Fibroblast of lung (primary cell): ENCODE measurements at regions not wholly inside any gene's neighbourhood (a gene's known extent, or its start where the extent isn't known, plus 50 kb on each side); places are given as distances from the start of the nearest gene placed in this dataset.

Experiments used
- DNase-seq, 2 donors: peaks; one replicate each; pipeline versions ENCODE4 v3.0.0 to v3.0.0-alpha.2; 2010; ENCODE audit warnings: low read depth in 2 of 2
- H2AFZ ChIP-seq: 2 replicates; pipeline ENCODE4 v1.5.1; 2012; ENCODE audit warnings: low read length, control low read depth, inconsistent platforms
- H3K27ac ChIP-seq: 2 replicates; pipeline ENCODE4 v1.5.1; 2011; ENCODE audit warnings: low read length, control low read depth; ENCODE audit not compliant: insufficient read depth
- H3K27me3 ChIP-seq: 2 replicates; pipeline ENCODE4 v1.5.1; 2011; ENCODE audit warnings: mild to moderate bottlenecking, low read length; ENCODE audit not compliant: control insufficient read depth, insufficient read depth
- H3K36me3 ChIP-seq: 2 replicates; pipeline ENCODE4 v1.5.1; 2011; ENCODE audit warnings: low read length; ENCODE audit not compliant: control insufficient read depth, insufficient read depth
- H3K4me1 ChIP-seq: 2 replicates; pipeline ENCODE4 v1.5.1; 2011; ENCODE audit warnings: low read length; ENCODE audit not compliant: control insufficient read depth, insufficient read depth; ENCODE audit errors: extremely low read depth
- H3K4me2 ChIP-seq: 2 replicates; pipeline ENCODE4 v1.5.1; 2011; ENCODE audit warnings: low read length, control low read depth; ENCODE audit not compliant: insufficient read depth; ENCODE audit errors: extremely low read depth
- H3K4me3 ChIP-seq, 4 experiments: fragments of 200-600 bp in 1 of 4; sonication (generic) in 1 of 4; replicated peaks in 1 of 4; 2 replicates each; pipeline ENCODE4 v1.5.1; 2011 to 2016; ENCODE audit warnings: low read length in 4 of 4, low read depth in 3 of 4, mild to moderate bottlenecking in 3 of 4, control low read depth in 2 of 4, inconsistent platforms in 1 of 4, mixed read lengths in 1 of 4; ENCODE audit not compliant: insufficient read depth in 1 of 4; ENCODE audit errors: control extremely low read depth in 1 of 4
- H3K79me2 ChIP-seq: 2 replicates; pipeline ENCODE4 v1.5.1; 2012; ENCODE audit warnings: mild to moderate bottlenecking, low read length, inconsistent platforms; ENCODE audit not compliant: control insufficient read depth, insufficient read depth
- H3K9ac ChIP-seq: 2 replicates; pipeline ENCODE4 v1.5.1; 2011; ENCODE audit warnings: mild to moderate bottlenecking, low read length, control low read depth; ENCODE audit not compliant: insufficient read depth
- H3K9me3 ChIP-seq: 2 replicates; pipeline ENCODE4 v1.5.1; 2012; ENCODE audit warnings: low read depth, low read length; ENCODE audit not compliant: control insufficient read depth, insufficient read depth
- H4K20me1 ChIP-seq: 2 replicates; pipeline ENCODE4 v1.5.1; 2011; ENCODE audit warnings: low read length; ENCODE audit not compliant: control insufficient read depth, insufficient read depth; ENCODE audit errors: extremely low read depth
- CTCF ChIP-seq, 2 donors: IDR thresholded peaks in 1 of 2; conservative IDR thresholded peaks in 1 of 2; 1 replicate in 1 of 2; 2 replicates in 1 of 2; pipeline ENCODE4 v1.5.1; 2011 to 2012; ENCODE audit warnings: low read length in 2 of 2, control low read depth in 1 of 2, inconsistent platforms in 1 of 2, low read depth in 1 of 2, mild to moderate bottlenecking in 1 of 2
- EZH2 ChIP-seq: IDR thresholded peaks from 2 replicates; pipeline ENCODE4 v1.5.1; 2012; ENCODE audit warnings: low read length, control low read depth, mild to moderate bottlenecking; ENCODE audit errors: missing control alignments

- Histone ChIP-seq H3K9ac (no peak overlapping the region), H4K20me1 (no peaks in the 10 kb centered on the region), H3K27ac (no peak overlapping the region), H3K4me1 (peaks cover 6% of the 10 kb centered on the region), H3K36me3 (no peaks in the 10 kb centered on the region), H3K4me3 (no peak overlapping the region), H2AFZ (no peak overlapping the region), H3K27me3 (no peaks in the 10 kb centered on the region), H3K4me2 (no peak overlapping the region), H3K79me2 (no peaks in the 10 kb centered on the region), H3K9me3 (no peaks in the 10 kb centered on the region)
- TF ChIP-seq EZH2 (no peak), CTCF (conservative IDR thresholded peaks at IDR 0.05 in 1 of 2, IDR thresholded peaks at IDR 0.05 in 1 of 2; ENCODE audit: low read depth in 1 of 2, low read length in 2 of 2) (no peak)
- DNase-seq: no peak
These were observed 194.2 kb upstream of the JUN start for GRCh38 chr1:58978096-58978495.

GRCh38 chr1:58979086-58979485 is 195.2 kb upstream of the JUN start:
- no peak for TF ChIP-seq CTCF (conservative IDR thresholded peaks at IDR 0.05 in 1 of 2, IDR thresholded peaks at IDR 0.05 in 1 of 2; ENCODE audit: low read depth in 1 of 2, low read length in 2 of 2)
- Histone ChIP-seq H3K9ac (no peak overlapping the region), H3K36me3 (no peaks in the 10 kb centered on the region), H2AFZ (no peak overlapping the region), H3K4me3 (no peak overlapping the region), H4K20me1 (no peaks in the 10 kb centered on the region), H3K79me2 (no peaks in the 10 kb centered on the region), H3K9me3 (no peaks in the 10 kb centered on the region), H3K4me1 (peaks cover 8% of the 10 kb centered on the region), H3K27ac (no peak overlapping the region), H3K4me2 (no peak overlapping the region), H3K27me3 (no peaks in the 10 kb centered on the region)
- DNase-seq: no peak

DNA sequence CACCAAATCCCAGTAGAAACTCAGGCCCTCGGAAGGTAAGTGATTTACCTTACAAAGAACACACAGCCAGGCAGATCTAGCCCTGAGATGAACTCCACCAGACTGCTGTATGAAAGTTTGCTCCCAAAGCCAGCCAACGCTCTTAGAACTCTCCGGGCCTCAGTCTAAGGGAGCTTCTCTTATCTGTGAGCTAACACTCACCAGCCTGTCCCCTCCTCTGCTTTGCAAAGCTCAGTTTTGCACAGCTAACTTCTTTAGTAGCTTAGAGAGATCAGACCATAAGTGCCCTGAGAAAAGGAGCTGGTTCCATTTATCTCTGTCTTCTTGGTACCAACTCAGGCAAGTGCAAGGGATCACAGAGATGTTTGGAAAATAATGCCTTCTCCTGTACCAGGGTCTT is 195.8 kb upstream of the JUN start:
- Histone ChIP-seq H3K27ac (no peak overlapping the region), H3K9ac (no peak overlapping the region), H3K4me2 (no peak overlapping the region), H3K4me1 (peaks cover 8% of the 10 kb centered on the region), H3K9me3 (no peaks in the 10 kb centered on the region), H3K79me2 (no peaks in the 10 kb centered on the region), H4K20me1 (no peaks in the 10 kb centered on the region), H3K4me3 (no peak overlapping the region), H2AFZ (no peak overlapping the region), H3K36me3 (no peaks in the 10 kb centered on the region), H3K27me3 (no peaks in the 10 kb centered on the region)
- TF ChIP-seq CTCF (conservative IDR thresholded peaks at IDR 0.05 in 1 of 2, IDR thresholded peaks at IDR 0.05 in 1 of 2; ENCODE audit: low read depth in 1 of 2, low read length in 2 of 2) (no peak), EZH2 (no peak)
- no peak for DNase-seq
